HG03060 (cell line): ENCODE measurements at regions not wholly inside any gene's neighbourhood (a gene's known extent, or its start where the extent isn't known, plus 50 kb on each side); places are given as distances from the start of the nearest gene placed in this dataset.

Experiments used
- ATAC-seq: cut with Tn5 transposase; IDR thresholded peaks from one replicate; pipeline ENCODE4 v1.9.1; 2021; ENCODE audit warnings: low read depth, moderate number of reproducible peaks; ENCODE audit not compliant: unreplicated experiment

DNA sequence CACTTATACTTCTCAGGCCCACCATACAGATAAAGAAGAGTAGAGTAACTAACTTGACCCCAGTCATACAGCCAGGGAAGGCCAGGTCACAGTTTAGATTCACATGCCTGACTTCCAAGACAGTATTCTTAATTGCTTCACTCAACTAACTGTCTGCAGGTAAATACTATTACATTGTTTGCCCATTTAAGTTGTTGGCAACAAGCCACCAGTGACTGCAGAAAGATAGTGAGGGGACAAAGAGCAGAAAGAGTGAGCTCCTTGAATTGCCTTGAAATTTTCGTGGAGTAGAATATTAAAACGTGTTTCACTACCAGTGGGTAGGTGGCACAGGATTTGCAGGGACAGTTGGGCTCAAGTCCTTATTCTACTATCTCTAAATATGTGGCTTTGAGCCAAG is 146.3 kb upstream of the RMST start:
- ATAC-seq: no peak

DNA sequence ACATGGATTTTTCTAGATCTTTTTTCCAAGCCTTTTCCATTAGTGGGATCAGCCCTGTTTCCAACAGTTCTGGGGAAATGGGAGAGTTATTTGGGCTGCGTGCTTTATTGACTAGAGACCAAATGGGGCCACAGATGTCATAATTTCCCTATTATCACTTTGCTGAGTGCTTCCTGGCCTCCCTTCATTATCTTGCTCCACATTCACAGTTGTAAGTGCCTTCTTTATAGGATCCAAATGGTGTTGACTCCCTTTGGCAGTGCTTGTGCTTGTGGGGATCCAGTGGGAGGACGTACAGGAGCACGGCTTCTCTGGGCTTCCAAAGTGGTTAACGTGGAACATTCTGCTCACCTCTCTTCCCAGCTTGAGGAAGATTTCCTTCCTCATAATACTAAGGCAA is 141.0 kb upstream of the RMST start:
- ATAC-seq: no peak

DNA sequence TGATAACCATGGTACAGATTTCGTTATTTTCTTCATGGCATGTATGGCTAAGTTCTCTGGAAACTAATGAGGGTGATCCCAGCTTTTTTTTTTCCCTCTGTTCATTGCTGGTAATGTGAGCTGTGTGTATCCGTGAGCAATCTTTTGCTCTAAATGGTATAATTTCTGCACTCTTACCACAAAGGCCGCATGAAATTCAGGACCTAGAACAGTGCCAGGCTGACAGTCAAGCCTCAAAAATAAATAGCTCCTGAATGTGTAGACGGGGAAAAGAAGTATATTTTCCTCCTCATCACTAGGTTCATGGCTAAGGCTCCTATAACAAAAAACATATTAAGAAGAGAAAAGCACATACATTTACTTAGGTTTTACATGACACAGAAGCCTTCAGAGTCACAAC is 140.2 kb upstream of the RMST start:
- ATAC-seq: no peak

DNA sequence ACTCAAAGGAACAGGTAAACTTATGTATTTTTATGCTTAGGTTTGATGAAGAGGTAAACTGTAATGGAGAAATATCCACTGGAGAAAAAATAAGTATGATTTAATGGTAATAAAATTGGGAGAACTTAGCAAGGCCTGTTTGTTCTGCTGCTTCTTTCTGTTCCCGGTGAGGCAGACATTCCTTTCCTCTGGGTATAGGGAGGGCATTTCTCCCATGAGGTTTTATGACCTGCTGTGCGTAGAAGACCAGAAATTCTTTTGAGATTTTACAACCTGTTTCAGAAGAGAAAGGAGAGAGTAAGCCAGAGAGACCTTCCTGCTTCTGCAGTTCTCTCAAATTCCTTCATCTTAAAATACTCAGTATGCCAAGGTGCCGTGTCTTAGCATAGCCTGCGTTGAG is 139.4 kb upstream of the RMST start:
- ATAC-seq: no peak

DNA sequence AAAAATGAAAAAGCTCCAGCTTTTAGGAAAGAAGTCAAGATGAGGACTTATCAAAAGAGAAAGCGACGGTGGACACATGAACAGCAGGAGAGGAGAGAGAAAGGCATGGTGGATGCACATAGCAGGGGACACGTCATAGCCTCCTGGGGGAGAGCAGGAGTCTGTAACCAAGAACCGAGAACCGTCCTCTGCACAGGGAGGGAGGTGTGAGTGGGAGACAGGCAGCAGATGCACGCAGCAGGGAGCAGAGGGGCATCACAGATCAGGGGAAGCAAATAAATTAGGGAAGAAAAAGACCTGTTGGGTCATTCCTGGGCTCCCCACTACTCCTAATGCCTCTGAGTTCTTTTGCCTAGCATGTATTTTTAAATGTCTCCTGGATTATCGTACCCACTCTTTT is 138.1 kb upstream of the RMST start:
- no peak for ATAC-seq

DNA sequence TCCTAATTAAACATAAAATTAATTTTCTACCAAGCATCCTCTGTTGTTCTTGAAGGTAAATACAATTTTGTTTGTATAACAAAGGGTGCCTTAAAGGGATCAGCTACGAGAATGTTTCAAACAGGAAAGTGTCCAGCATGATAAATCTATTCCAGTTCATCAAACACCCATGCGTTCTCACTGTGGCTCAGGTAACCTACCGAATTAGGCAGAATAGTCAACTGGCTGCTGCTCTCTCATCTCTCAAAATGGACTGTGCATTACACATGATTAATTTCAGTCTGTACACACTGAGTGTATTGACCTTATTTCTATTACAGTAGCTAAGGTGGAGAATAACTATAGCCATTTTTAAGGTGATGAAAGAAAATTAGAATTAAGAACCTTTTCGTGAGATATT is 127.5 kb upstream of the RMST start:
- ATAC-seq: no peak

DNA sequence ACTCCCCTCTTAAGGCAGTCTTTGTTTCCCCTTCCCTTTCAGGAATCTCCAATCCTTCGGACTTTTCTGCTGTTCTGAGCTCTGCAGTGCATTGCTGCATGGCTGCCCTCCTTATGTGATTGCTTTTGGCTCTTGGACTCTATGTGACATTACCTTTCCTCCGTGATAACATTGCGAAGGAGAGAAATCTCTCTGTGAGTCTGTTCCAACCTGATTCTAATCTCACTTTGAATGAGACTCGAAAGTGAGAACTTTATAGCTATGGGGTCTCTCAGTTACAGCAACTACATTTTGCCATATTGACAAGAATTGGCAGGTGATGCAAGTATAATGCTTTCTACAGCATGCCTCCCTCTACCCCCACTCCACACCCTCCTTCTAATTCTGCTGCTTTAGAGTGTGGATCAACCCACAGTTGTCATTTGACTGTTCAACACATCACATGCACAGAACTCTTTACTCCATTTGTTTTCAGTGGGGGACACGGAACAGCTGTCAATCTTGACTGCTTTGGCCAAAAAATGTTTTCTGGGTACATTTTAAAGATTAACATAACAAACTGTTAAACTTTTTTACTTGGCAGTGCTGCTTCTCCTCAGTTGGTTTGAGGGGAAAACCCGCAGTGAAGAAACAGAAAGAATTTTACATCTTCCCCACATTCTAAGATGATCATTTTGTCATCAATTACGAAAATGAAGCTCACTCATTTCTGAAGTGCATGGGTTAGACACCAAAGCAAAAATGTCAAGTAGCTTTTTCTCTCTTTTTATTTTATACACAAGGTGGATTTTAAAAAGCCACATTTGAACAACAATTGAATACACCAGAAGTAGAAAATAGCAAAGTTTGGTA is 125.5 kb upstream of the RMST start:
- ATAC-seq: no peak

DNA sequence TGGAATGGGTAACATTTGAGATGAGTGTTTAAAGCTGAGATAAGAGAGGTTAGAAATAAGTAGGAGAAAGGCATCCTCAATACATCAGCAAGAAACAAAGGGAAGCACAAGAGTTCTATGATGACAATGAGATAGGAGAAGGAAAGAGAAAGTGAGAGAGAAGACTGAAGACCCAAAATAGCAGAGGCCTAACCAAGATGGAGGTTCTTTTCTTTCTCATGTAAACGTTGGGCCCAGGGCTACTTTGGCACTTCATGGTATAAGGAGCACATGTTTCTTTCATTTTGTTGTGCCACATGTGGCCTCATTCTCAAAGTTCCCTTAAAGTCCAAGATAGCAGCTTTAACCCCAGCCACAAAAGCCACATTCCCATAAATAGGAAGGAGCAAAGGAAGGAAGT is 120.5 kb upstream of the RMST start:
- no peak for ATAC-seq

DNA sequence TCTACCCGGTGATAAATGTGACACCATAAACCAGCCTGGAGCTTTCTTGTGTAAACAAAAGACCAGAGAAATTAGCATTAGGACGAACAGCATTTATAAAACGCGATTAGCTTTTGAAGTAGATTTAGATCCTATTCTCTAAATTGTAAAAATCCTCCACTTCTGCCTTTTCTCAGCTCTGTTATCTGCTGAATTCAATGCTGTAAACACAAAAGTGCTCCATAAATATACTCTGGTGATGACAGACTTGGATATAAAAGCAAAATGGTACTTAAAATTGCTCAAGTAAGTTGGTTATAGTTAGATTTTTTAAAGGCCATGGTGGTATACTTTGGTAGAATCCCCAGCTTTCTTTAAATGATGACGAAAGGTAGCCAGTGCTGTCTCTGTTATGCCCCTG is 114.6 kb upstream of the RMST start:
- ATAC-seq: no peak

DNA sequence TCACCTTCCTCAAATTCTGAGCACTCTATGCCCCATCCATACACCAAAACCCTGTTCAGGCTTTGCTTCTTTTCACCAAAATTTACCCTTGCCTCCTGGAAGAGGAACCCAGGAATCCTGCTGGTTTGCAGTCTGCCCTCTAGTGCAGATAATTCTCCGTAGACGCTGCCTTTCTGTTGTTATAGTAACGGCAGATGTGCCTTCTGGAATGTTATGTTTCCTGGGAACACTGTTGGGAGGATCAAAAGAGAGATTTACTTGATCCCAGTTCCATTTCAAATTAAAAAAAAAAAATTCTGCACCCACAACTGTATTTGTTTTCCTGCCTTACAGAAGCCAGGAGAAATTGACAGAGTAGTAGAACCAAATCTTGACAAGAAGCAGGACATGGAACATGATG is 104.2 kb upstream of the RMST start:
- no peak for ATAC-seq

DNA sequence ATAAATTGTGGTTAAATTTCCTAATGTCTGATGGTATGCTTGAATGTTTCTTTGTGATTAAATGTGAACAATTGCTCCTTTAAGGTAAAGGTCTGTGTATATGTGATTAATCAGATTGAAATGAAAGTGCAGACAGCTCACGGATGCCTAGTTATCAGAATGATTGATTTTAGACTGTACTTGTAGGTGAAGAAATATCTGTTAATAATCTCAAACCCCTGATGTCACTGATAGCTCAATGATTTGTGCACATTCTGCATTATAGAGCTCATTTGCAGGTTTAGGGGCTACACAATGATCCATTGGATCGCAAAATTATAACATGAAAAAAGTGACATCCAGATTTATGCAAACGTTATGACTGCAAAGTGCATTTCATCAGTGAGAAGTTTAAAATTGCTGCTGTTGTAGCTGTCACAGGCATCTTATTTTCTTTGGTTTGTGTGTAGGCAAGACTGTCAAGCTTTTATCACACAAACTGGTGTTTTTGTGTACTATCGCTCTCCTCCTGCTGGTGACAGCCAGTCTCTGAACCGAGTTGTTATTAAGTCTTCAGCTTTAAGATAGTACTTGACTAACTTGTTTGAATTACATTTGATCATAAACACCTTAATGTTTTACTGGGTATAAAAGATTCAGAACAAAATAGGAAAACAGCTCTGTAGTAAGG is 103.4 kb upstream of the RMST start:
- ATAC-seq: no peak

DNA sequence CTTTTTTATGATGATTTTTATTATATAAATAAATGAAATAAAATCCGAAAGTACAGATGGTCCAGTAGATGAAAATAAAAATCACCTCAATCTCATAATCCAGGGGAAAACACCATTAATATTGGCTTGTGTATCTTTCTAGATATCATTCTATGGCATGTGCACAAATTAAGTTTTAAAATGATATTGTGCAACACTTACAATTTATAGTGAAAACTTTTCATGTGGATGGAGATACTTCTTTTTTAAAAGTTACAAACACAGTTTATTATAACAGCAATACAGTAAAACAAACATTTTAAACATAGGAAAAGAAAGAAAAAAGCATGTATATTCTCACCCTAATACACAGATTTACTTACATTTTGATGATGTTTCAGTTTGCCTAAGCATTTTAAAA is 98.9 kb upstream of the RMST start:
- ATAC-seq: no peak

DNA sequence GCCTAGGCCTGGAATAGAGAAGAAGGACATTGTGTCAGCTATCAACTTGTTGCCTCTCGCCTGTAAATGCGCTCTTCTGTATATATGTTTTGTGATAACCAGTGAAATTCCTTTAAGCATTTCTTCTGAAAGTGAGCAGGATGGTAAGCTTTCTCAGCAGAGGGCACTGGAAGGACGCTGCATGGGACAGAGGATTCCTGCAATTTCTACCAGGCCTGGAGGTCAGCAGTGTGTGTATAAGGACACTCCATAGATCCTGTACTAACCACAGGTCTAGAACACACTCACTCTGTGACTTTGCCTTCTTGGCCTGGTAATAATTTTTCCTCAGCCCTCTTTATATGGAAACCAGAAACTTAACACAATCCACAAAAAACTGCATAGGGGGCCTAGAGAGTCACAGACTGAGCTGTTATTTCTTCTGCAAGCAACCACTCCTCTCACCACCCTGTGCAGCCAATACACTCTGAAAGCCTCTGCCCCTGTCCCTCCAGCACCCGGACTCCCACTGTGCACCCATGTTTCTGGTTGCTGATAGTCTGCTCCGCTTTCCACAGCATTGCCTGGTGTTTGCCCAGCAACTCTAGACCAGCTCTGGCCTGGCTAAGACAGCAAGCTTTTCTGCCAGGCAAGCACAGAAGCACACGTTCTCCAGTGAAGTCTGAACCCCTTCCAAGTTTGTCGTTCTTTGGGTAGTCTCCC is 94.0 kb upstream of the RMST start:
- ATAC-seq: no peak

DNA sequence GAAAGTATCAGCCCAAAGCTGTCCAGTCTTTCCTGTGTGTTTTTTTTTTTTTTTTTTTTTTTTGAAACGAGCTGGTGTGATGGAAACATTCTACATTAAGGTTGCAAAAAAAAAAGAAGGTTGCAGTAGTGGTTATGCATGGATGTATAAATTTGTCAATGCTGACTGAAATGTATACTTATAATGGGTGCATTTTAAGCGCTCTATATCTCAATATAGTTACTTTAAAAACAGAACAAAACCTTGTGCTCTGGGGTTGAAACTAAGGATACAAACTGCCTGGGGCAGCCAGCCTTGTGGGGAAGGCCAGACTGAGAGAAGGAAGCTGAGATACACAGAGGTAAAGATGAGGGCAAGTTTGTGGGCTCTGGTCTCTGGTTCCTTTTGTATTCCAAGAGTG is 87.3 kb upstream of the RMST start:
- no peak for ATAC-seq

DNA sequence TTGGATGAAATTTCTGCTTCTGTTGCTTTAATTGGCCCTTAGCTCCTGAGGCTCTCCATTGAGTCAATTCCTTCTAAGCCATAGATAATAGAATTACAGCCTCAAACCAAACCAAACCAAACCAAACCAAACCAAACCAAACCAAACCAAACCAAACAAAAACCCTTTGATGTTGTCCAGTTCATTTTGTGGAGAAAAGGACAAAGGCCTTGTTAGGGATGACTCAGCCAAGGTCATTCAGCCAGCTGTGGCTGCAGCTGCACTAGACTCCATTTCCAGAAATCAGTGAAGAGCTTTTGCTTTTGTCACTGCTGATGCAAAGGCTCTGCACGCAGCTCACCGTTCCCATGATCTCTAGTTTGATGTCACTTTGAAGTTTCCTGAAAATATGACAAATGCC is 82.2 kb upstream of the RMST start:
- no peak for ATAC-seq

DNA sequence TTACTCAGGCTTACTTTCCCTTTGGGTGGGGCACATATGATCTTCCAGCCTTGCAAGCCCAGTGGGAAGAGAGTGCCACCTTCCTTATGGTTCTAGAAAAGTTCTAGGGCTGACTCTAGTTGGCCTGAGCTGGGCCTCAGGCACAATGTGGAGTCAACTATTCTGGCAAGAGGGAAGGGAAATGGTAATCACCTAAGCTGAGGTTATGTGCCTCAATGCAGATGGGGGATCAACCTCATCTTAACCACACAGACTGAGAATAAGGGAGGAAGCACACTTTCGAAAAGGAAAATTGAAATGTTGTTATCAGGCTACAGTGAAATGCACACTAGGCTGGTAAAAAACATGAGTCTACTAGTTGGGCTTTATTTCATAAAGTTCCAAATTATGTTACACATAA is 77.5 kb upstream of the RMST start:
- no peak for ATAC-seq

DNA sequence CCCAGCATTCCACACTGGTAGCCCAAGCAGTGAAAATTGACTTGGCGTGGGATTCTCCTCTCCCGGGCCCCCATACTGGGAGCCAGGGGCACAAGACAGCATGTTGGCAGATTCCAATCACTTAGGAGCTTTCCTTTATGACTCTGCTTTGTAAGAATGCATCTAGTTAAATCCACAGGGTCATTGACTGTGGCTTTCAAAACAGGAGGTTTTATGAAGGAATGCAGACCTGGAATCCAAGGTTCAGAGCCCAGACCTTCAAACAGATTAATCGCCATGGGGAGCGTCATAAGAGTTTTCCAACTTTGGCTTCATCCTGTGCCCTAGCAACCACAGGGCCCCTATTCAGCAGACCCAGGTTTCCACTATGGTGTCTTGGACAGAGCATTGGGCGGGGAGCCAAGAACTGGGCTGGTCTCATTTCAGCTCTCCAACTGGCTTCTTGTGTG is 76.4 kb upstream of the RMST start:
- ATAC-seq: no peak

DNA sequence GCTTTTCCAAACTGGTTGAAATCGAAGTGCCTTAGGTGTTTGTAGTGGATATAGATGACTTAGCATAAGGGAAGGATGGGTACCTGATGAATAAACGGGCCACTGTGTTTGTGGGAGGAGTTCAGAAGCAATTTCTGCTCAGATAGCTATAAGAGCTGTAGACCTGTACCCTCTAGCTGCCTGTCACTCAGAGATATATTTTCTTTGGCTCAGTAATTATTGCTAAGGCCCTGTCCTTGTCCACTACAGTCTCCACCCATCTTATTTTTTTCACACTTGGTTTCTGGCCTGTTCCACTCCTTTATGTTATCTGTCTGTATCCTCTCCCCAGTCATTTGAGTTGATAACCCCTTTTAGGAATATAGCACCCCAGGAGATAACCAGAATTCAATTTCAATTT is 74.8 kb upstream of the RMST start:
- ATAC-seq: no peak

DNA sequence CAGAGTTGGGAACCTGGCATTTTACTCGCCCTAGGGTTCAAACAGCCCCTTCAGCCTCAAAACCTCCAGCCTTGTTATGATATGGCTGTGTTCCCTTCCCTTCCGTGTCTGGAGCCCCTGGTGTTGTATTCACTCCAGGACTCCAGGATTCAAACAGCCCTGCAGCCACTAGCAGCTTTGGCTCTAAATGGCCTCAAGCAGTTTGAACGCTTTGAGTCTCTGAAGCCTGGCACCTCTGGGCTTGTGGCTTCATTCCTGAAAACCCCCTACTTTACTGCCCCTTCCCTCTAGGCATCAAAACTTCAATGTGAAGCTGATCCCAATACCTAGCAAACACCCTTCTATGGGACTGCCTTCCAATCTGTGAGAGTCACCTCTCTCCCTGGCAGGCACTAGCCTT is 67.9 kb upstream of the RMST start:
- no peak for ATAC-seq

DNA sequence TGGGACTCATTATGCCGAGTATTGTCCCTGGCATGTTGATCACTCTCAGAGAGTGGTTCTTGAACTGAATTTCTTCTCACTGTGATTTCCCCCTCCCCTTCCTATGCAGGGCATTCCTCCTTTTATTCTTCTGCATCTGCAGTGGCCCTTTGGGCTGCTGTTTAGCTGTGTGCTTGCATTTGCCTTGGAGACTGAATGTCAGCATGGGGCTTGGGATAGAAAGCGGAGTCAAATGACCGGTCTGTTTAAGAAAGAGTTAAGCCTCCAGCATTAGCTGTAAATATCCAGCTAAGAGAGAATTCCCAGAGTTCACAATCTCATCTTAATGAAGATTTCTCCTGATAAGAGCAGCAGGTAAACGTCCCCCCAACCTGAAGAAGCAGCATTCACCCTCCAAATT is 65.6 kb upstream of the RMST start:
- no peak for ATAC-seq

DNA sequence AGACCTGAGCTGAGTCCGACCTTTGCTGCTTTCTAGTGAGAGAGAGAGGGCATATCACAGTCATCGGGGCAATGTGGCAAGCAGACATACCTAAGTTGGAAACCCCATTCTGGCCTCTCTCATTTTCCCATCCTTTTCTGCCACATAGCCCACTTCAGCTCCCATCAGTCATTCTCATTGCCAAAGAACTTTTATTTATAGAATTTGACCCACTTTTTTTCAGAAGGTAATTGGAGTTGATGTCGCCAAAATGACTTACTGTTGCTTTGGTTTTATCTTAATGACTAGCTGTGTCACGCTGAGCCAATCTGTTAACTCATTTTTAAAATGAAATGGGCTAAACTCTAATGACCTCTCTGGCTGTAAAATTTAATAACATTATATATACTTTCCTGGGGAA is 63.9 kb upstream of the RMST start:
- ATAC-seq: no peak

DNA sequence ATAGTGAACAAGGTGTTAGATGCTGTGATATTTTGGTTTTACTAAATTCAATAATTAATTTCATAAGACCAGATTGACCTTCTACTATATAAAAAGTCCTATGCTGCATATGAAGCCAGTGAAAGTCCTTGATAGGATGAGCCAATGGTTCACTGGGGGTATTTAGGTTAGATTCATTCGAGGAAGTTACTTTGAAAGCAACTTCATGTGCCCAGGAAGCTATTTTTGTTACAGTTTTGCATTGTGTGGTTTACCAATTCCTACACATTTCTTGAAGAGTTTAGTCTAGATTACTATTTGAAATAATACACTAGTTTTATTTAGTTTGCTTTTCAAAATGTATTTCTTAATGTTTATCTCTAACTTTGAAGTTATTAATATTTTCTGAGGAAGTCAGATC is 58.5 kb upstream of the RMST start:
- no peak for ATAC-seq
